Medulla oblongata (tissue), 1 donor: ENCODE measurements at regions not wholly inside any gene's neighbourhood (a gene's known extent, or its start where the extent isn't known, plus 50 kb on each side); places are given as distances from the start of the nearest gene placed in this dataset.
"Not testable (repeated sequence)": the region's sequence is repeated elsewhere in the genome, so short reads cannot be mapped to it uniquely, and the experiment has no call there.

Source experiments
- DNase-seq: peaks from one replicate; pipeline ENCODE4 v3.0.0-alpha.2; 2015; ENCODE audit errors: extremely low spot score

GRCh38 chr17:51435171-51435552 is 174.8 kb downstream of the UTP18 start:
- no peak for DNase-seq

DNA sequence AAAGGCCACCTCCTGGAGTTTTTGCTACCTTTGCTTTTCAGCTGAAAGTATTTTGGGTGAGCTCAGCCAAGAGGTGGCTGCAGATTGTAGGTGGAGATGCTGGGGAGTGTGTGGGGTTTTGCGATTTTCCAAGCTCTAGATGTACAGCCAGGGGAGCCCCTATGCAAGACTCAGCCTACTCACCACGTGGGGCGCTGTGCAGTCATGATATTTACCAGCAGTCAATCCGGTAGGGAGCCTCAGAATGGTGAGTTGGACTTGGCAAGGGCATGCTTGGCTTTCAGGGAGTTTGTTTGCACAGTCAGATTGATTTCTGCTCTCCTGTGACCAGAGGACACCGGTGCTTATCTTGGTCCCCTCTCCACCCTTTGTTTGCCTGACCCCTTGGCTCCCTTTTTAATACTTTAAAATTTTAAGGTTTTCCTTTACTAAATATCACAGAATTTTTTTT is 175.3 kb downstream of the UTP18 start:
- peak; percentile 25 for DNase-seq

GRCh38 chr17:51439395-51440229 is 179.3 kb downstream of the UTP18 start:
- DNase-seq, result peak; percentile 11

- DNase-seq, result no peak
Measured at GRCh38 chr17:51441431-51441830, 181.1 kb downstream of the UTP18 start.

DNA sequence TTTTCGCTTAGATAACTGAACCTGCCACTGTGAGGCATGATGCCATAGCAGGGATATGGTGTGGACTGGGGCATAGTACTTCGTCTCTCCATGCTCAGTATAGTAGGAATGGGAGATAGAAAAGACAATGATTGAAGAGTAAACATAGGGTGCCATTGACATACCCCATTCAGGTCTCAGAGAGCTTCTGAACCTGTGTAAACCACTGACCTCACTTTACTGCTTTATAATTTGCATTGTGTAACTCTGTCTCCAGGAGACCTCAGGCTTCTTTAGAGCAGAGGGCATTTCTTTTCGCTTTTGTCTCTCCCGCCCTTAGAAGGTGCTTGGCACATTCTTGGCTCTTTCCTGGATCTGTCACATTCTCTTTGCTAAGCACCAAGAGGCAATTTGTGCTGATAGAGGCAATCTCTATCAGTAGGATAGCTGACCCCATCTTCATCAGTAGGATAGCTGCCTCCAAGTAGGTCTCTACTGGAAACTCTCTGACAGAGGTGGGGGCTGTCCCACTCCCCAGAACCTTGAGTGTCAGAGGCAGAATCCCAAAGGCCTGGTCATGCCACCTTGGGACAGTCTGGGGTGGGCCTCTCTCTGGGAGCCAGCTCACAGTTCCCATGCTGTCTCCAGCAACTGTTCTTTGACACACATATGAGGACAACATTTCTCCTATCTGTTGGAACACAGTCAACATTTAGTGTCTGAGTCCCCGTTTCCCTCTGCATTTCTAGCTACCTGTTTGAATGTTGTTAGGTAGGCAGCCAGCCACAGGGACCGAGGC is 181.9 kb downstream of the UTP18 start:
- DNase-seq, result no peak

DNA sequence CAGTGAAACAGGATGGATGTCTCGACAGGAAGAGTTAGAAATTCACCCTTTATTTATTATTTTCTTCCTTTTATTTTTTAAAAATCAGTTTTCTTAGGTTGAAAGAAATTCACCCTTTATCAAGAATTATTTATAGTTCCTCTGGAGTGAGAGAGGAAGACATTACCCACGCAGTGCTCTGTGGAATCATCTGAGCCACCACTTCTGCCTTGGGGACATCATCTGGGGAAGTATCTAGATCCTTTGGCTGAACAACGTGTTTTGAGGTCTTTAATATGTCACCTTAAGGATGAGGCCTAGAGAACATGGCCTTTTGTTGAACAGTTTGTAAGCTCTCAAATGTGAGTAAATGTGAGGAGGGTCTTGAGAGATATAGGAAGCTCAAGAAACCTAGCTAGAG is 183.3 kb downstream of the UTP18 start:
- no peak for DNase-seq

GRCh38 chr17:51445946-51446345 is 185.6 kb downstream of the UTP18 start:
- DNase-seq, result no peak

DNA sequence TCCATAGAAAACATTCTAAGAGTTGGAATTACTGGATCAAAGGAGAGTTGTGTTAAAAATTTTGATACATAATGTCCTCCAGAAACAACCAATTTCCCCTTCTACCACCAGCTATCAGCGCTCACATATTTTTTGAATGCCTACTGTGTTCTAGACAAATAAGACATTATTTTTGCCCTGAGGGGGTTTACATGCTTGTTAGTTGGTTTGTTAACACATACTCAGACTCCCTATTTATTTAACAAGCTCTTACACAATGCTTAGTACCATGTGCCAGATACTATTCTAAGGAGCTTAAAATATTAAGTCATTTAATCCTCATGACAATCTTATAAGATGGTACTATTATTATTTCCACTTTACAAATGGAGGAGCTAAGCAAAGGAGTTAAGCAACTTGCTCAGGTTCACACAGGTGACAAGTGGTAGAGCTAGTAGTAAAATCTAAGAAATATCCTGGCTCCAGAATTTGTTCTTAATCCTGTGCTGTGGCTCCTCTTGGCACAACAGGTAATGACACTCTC is 194.2 kb downstream of the UTP18 start:
- DNase-seq, result no peak

- no peak for DNase-seq
Measured at GRCh38 chr17:51455211-51455610, 194.9 kb downstream of the UTP18 start.

DNA sequence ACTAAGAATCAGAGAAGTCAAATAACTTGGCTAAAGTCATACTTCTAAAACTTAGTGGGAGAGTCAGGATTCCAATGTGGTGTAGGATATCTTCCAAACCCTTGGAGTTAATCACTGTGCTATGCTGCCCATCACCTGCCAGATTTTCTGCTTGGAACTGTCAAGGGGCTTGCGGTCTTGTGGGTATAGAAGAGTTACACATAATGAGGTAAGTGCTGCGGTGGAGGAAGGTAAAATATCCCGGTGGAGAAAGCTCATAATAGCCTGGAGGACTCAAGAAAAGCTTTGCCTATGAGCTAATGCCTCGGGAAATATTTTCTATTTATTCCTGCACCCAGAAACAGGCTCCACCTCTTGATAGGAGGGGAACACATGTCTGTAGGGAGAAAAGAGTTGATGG is 195.6 kb downstream of the UTP18 start:
- DNase-seq, result no peak

GRCh38 chr17:51456942-51457341 is 196.6 kb downstream of the UTP18 start:
- DNase-seq, result no peak

DNA sequence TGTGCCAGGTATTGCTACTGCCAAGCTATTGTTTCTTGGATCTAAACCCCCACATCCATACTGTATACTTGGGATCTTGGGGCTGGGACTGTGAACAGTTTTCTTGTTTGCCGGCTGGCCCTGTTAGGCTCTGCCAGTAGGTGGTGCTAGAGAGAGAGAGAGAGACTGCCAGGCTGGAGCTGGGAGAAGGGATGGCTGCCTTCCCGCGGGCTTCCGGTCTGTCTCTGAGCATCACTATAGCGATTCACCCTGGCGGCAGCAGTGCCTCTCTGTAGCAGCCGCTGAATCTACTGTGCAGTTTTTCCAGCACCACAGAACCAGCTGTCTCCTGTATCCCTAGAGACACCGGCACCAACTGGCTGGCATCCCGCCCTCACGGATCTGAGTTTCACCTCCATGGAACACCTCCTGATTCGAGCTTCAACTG is 201.2 kb downstream of the UTP18 start:
- DNase-seq, result peak; percentile 60

GRCh38 chr17:51463353-51463752 is 203.0 kb downstream of the UTP18 start:
- no peak for DNase-seq

DNA sequence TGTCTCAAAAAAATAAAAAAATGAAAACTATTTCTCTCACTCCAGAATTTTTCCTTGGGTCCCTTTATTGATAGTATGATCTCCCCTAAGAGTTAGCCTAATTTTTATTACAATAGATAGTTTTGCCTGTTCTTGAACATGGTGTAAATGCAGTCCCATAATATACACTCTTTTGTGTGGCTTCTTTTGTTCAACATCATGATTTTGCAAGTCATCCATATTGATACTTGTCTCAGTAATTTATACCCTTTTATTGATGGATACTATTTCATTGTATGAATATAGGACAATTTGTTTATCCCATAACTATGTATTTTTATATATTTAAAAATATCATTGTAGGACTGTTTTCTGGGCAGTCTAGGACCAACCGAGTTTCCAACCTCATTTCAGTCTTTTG is 207.0 kb downstream of the UTP18 start:
- DNase-seq, result no peak

DNA sequence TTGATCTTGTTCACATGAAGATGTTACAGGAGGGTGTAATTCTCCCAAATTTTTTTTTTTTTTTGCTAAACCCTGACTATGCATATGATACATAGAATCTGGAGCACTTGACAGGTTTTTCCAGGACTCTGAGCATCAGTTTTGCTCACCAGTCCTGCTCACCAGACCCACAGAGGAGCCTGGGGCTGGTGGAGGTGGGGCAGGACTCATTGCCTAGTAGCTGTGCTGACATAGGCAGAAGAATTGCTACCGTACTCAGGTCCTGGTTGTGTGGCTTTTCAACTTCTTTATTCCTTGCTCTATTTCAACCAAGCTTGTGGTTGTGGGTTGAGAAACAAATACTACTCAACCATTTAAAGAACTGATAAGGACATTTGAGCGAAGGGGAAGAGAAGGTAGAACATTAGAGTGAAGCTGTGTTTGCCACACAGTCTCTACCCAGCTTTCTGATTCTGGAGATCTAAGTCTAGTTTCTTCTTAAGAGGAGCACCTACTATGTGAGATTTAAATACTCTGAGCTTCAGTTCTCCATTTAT is 212.4 kb downstream of the UTP18 start:
- DNase-seq, result no peak

- DNase-seq, result no peak
Measured at GRCh38 chr17:51474764-51475163, 214.4 kb downstream of the UTP18 start.

- no peak for DNase-seq
Measured at GRCh38 chr17:51475730-51476129, 215.4 kb downstream of the UTP18 start.

DNA sequence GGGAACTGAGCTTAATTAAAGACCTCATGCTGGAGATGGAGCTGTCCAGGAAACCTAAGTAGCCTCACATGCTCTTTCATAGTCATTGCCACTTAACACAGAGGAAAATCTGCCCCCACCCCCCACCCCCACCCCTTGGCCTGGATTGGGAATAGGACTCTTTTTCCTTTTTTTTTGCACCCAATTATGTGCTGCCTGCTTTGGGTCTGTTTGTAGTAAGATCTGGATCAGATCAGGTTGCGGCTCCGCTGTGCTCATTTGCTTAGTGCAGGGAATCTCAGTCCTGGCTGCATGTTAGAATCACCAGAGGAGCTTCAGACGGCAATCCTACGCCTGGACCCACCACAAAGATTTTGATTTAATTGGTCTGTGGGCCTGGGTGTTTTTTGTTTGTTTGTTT is 219.0 kb downstream of the UTP18 start:
- no peak for DNase-seq

GRCh38 chr17:51481370-51481769 is 221.0 kb downstream of the UTP18 start:
- no peak for DNase-seq

DNA sequence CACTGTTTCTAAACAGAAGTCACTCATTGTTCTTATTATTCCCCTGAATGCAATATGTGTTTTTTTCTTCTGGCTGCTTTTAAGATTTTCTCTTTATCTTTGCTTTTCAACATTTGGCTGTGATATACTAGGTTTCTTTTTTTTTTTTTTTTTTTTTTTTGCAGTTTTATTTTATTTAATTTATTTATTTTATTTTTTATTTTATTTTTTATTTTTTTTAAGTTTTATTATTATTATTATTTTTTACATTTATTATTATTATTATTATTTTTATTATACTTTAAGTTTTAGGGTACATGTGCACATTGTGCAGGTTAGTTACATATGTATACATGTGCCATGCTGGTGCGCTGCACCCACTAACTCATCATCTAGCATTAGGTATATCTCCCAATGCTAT is 221.9 kb downstream of the UTP18 start:
- not testable (repeated sequence) for DNase-seq

- DNase-seq, result peak; percentile 77
Measured at GRCh38 chr17:51486091-51486490, 225.7 kb downstream of the UTP18 start.

GRCh38 chr17:51486885-51487520 is 226.7 kb downstream of the UTP18 start:
- no peak for DNase-seq
